ENCODE measurements at regions not wholly inside any gene's neighbourhood (a gene's known extent, or its start where the extent isn't known, plus 50 kb on each side); places are given as distances from the start of the nearest gene placed in this dataset.

DNA sequence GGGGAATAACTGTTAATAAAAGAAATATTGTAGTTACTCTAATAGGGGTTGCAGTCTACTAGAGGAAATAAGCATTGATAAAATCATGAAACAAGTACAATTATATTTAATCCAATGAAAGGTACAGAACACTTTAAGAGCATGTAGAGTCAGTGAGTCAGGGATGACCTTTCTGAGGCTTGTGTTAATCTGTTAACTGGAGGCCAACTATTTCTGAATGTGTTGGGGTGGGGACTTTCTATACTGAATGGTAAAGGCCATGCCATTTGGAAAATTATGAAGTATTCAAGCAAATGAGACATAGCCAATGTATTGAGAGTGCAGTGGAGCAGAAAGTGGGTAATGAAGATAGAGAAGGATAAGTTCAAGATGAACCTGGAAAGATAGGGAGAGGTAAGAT is 646.2 kb downstream of the ADGRL2 start:
- ChIA-PET POLR2A (no interaction called here), CTCF (no interaction called here)
- Mint-ChIP-seq H3K4me3 (no peak overlapping the region), H3K9me3 (peaks cover 10% of the 10 kb centered on the region), H3K4me1 (peaks cover 6% of the 10 kb centered on the region; the same call in 1 of the 2 replicates), H3K27ac (no peak overlapping the region), H3K36me3 (peaks cover 2% of the 10 kb centered on the region), H3K27me3 (ENCODE audit: low read depth) (no peaks in the 10 kb centered on the region; the same call in 1 of the 2 replicates)
- no peak for DNase-seq (ENCODE audit: low spot score)
- TF ChIP-seq RORB (CRISPR knock-in tag; IDR thresholded peaks at IDR 0.05) (no peak), ATF3 (CRISPR knock-in tag; conservative IDR thresholded peaks at IDR 0.05) (no peak), ZNF512 (CRISPR knock-in tag; IDR thresholded peaks at IDR 0.05; ENCODE audit: borderline replicate concordance) (no peak), HMGA2 (CRISPR knock-in tag; IDR thresholded peaks at IDR 0.05) (no peak), ATF2 (CRISPR knock-in tag; IDR thresholded peaks at IDR 0.05; ENCODE audit: borderline replicate concordance, low read depth) (no peak), AFF4 (CRISPR knock-in tag; IDR thresholded peaks at IDR 0.05; ENCODE audit: borderline replicate concordance) (no peak)
- TF ChIP-seq, protein P1, sequence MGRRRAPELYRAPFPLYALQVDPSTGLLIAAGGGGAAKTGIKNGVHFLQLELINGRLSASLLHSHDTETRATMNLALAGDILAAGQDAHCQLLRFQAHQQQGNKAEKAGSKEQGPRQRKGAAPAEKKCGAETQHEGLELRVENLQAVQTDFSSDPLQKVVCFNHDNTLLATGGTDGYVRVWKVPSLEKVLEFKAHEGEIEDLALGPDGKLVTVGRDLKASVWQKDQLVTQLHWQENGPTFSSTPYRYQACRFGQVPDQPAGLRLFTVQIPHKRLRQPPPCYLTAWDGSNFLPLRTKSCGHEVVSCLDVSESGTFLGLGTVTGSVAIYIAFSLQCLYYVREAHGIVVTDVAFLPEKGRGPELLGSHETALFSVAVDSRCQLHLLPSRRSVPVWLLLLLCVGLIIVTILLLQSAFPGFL (CRISPR knock-in tag; IDR thresholded peaks at IDR 0.05; ENCODE audit: borderline replicate concordance) = no peak
- TF ChIP-seq, protein P2, sequence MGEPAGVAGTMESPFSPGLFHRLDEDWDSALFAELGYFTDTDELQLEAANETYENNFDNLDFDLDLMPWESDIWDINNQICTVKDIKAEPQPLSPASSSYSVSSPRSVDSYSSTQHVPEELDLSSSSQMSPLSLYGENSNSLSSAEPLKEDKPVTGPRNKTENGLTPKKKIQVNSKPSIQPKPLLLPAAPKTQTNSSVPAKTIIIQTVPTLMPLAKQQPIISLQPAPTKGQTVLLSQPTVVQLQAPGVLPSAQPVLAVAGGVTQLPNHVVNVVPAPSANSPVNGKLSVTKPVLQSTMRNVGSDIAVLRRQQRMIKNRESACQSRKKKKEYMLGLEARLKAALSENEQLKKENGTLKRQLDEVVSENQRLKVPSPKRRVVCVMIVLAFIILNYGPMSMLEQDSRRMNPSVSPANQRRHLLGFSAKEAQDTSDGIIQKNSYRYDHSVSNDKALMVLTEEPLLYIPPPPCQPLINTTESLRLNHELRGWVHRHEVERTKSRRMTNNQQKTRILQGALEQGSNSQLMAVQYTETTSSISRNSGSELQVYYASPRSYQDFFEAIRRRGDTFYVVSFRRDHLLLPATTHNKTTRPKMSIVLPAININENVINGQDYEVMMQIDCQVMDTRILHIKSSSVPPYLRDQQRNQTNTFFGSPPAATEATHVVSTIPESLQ (CRISPR knock-in tag; IDR thresholded peaks at IDR 0.05) = no peak
- TF ChIP-seq, protein P3, sequence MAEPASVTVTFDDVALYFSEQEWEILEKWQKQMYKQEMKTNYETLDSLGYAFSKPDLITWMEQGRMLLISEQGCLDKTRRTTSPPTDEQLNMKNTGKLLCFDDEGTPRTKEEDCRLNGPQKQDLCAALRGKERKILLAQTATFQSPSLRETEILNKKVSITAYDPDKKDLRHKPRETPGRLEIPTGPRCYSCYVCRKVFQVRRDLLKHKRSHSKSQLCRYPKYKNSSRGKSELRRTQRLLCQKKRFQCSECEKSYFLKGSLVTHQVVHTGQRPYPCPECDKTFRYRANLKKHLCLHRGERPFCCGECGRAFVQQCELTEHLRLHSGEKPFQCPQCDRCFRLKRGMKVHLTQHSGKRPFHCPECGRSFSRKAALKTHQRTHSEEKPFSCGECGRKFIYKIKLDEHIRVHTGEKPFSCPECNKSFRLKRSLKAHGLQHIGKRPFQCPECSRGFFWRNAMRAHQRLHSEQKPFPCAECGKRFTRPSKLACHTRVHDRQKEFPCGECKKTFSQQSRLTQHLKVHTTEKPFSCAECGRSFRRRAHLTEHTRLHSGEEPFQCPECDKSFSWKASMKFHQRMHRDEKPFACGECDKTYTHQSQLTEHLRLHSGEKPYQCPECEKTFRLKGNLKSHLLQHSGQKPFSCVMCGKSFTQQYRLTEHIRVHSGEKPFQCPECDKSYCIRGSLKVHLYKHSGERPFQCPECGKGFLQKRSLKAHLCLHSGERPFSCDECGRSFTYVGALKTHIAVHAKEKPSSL (CRISPR knock-in tag; conservative IDR thresholded peaks at IDR 0.05) = no peak
- TF ChIP-seq, protein P4, sequence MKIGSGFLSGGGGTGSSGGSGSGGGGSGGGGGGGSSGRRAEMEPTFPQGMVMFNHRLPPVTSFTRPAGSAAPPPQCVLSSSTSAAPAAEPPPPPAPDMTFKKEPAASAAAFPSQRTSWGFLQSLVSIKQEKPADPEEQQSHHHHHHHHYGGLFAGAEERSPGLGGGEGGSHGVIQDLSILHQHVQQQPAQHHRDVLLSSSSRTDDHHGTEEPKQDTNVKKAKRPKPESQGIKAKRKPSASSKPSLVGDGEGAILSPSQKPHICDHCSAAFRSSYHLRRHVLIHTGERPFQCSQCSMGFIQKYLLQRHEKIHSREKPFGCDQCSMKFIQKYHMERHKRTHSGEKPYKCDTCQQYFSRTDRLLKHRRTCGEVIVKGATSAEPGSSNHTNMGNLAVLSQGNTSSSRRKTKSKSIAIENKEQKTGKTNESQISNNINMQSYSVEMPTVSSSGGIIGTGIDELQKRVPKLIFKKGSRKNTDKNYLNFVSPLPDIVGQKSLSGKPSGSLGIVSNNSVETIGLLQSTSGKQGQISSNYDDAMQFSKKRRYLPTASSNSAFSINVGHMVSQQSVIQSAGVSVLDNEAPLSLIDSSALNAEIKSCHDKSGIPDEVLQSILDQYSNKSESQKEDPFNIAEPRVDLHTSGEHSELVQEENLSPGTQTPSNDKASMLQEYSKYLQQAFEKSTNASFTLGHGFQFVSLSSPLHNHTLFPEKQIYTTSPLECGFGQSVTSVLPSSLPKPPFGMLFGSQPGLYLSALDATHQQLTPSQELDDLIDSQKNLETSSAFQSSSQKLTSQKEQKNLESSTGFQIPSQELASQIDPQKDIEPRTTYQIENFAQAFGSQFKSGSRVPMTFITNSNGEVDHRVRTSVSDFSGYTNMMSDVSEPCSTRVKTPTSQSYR (CRISPR knock-in tag; IDR thresholded peaks at IDR 0.05) = no peak
- no peak for ATAC-seq
